ENCODE measurements at regions not wholly inside any gene's neighbourhood (a gene's known extent, or its start where the extent isn't known, plus 50 kb on each side); places are given as distances from the start of the nearest gene placed in this dataset.

DNA sequence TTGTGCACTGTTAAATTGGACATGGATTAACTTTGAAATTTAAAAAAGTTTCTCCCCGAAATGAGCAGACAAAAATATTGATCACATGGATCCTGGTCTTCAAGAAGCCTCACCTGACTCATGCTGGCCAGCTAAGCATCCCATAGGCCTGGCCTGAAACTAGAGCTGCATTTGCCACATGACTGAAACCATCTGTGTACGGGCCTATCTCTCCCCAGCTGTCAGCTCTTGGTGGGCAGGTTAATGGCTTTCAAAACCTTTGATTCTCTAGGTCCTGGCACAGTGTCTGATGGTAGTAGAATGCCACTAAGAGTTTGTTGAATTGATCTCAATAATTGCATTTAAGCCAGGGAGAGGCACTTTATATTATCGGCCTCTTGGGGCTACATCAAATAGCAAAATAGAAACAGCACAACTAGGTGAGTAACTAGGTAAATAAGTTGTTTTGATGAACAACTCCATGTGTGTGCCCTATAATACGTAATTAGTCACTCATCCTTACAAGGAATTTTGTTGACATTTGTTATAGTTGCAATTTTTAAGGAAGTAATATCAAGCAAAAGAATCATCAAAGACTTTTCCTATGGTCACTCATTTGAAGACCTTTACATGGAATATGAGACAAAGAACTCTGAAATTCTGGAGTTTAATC is 251.1 kb downstream of the SP3 start:
- H3K4me1 ChIP-seq: no peaks in the 10 kb centered on the region
- H3K79me2 ChIP-seq (ENCODE audit: low read depth): no peaks in the 10 kb centered on the region
- no peaks in the 10 kb centered on the region for H3K27me3 ChIP-seq
- no peaks in the 10 kb centered on the region for H3F3A ChIP-seq (ENCODE audit: low read depth)
- H2AFZ ChIP-seq (replicated peaks): no peak overlapping the region
- no peak overlapping the region for H3K27ac Mint-ChIP-seq
- no peak for DNase-seq (ENCODE audit: low spot score)
- peaks cover 13% of the 10 kb centered on the region for H3K4me1 Mint-ChIP-seq
- no peak overlapping the region for H3K4me3 Mint-ChIP-seq
- no peaks in the 10 kb centered on the region for H3K36me3 Mint-ChIP-seq
- TF ChIP-seq EZH2 (IDR thresholded peaks at IDR 0.05) (no peak), EZH2phosphoT487 (IDR thresholded peaks at IDR 0.05) (no peak)
- TF ChIP-seq, protein P1, sequence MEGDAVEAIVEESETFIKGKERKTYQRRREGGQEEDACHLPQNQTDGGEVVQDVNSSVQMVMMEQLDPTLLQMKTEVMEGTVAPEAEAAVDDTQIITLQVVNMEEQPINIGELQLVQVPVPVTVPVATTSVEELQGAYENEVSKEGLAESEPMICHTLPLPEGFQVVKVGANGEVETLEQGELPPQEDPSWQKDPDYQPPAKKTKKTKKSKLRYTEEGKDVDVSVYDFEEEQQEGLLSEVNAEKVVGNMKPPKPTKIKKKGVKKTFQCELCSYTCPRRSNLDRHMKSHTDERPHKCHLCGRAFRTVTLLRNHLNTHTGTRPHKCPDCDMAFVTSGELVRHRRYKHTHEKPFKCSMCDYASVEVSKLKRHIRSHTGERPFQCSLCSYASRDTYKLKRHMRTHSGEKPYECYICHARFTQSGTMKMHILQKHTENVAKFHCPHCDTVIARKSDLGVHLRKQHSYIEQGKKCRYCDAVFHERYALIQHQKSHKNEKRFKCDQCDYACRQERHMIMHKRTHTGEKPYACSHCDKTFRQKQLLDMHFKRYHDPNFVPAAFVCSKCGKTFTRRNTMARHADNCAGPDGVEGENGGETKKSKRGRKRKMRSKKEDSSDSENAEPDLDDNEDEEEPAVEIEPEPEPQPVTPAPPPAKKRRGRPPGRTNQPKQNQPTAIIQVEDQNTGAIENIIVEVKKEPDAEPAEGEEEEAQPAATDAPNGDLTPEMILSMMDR (IDR thresholded peaks at IDR 0.05): no peak
- H3K9me3 ChIP-seq (ENCODE audit: low read depth): no peaks in the 10 kb centered on the region
- H3K9me3 Mint-ChIP-seq: no peaks in the 10 kb centered on the region
- H3K27me3 Mint-ChIP-seq (ENCODE audit: insufficient read depth, low read depth): peaks cover 4% of the 10 kb centered on the region
- no peaks in the 10 kb centered on the region for H4K20me1 ChIP-seq (ENCODE audit: low read depth)
- no peak overlapping the region for H3K4me3 ChIP-seq
- H3K9ac ChIP-seq: no peak overlapping the region
- H3K36me3 ChIP-seq: no peaks in the 10 kb centered on the region
- H3K27ac ChIP-seq: no peak overlapping the region
- no peak overlapping the region for H3K4me2 ChIP-seq

GRCh38 chr2:173715441-173715840 is 249.7 kb downstream of the SP3 start:
- Mint-ChIP-seq H3K36me3 (no peaks in the 10 kb centered on the region), H3K4me1 (peaks cover 13% of the 10 kb centered on the region), H3K27me3 (ENCODE audit: insufficient read depth, low read depth) (peaks cover 4% of the 10 kb centered on the region), H3K27ac (no peak overlapping the region), H3K9me3 (no peaks in the 10 kb centered on the region), H3K4me3 (no peak overlapping the region)
- no peak overlapping the region for H2AFZ ChIP-seq (replicated peaks)
- H3K4me3 ChIP-seq: no peak overlapping the region
- no peaks in the 10 kb centered on the region for H3K36me3 ChIP-seq
- no peak overlapping the region for H3K27ac ChIP-seq
- H3K4me1 ChIP-seq: no peaks in the 10 kb centered on the region
- H3K79me2 ChIP-seq (ENCODE audit: low read depth): no peaks in the 10 kb centered on the region
- no peaks in the 10 kb centered on the region for H3K9me3 ChIP-seq (ENCODE audit: low read depth)
- TF ChIP-seq, protein P1 (IDR thresholded peaks at IDR 0.05): no peak
- no peak for TF ChIP-seq EZH2phosphoT487 (IDR thresholded peaks at IDR 0.05)
- TF ChIP-seq EZH2 (IDR thresholded peaks at IDR 0.05): no peak
- no peaks in the 10 kb centered on the region for H3F3A ChIP-seq (ENCODE audit: low read depth)
- H4K20me1 ChIP-seq (ENCODE audit: low read depth): no peaks in the 10 kb centered on the region
- no peaks in the 10 kb centered on the region for H3K27me3 ChIP-seq
- H3K4me2 ChIP-seq: no peak overlapping the region
- no peak overlapping the region for H3K9ac ChIP-seq
- no peak for DNase-seq (ENCODE audit: low spot score)

DNA sequence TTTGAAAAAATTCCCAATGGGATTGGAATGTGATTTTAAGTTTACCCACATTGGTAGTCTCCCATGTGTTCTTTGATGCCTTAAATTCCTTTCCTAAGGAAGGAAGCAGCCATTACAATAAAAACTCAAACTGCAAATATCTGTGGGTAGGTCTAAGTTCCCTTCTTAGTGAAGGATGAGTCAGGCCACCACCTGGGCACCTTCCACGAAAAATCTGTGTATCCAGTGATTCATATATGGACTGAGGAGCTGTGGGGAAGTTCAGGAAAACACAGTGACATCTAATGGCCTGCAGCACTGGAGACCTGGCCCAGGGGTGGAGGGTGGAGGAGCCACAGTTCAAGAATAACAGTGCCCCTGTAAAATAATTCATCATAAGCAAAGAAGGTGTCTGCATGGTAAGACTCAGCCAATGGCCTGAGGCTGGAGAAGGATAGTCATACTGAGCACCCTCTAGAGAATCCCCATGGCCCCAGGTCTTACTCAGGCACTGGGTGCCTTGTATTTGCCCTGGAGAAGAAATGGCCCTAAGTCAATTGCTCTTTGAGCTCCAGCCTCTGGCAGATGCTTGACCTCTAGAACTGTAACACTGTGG is 248.6 kb downstream of the SP3 start:
- H4K20me1 ChIP-seq (ENCODE audit: low read depth): no peaks in the 10 kb centered on the region
- Mint-ChIP-seq H3K36me3 (no peaks in the 10 kb centered on the region), H3K4me3 (no peak overlapping the region), H3K4me1 (peaks cover 13% of the 10 kb centered on the region), H3K9me3 (no peaks in the 10 kb centered on the region), H3K27ac (no peak overlapping the region), H3K27me3 (ENCODE audit: insufficient read depth, low read depth) (peaks cover 4% of the 10 kb centered on the region)
- no peak overlapping the region for H3K4me2 ChIP-seq
- H3K4me3 ChIP-seq: no peak overlapping the region
- H3K36me3 ChIP-seq: no peaks in the 10 kb centered on the region
- H3K4me1 ChIP-seq: no peaks in the 10 kb centered on the region
- no peaks in the 10 kb centered on the region for H3K79me2 ChIP-seq (ENCODE audit: low read depth)
- TF ChIP-seq EZH2phosphoT487 (IDR thresholded peaks at IDR 0.05) (no peak), EZH2 (IDR thresholded peaks at IDR 0.05) (no peak)
- TF ChIP-seq, protein P1 (IDR thresholded peaks at IDR 0.05): no peak
- no peaks in the 10 kb centered on the region for H3K27me3 ChIP-seq
- H3K9ac ChIP-seq: no peak overlapping the region
- H3K9me3 ChIP-seq (ENCODE audit: low read depth): no peaks in the 10 kb centered on the region
- no peak overlapping the region for H2AFZ ChIP-seq (replicated peaks)
- no peak overlapping the region for H3K27ac ChIP-seq
- no peaks in the 10 kb centered on the region for H3F3A ChIP-seq (ENCODE audit: low read depth)
- no peak for DNase-seq (ENCODE audit: low spot score)

Measured in neural progenitor cell (in vitro differentiated cells).